GM18873 (cell line): ENCODE measurements at regions not wholly inside any gene's neighbourhood (a gene's known extent, or its start where the extent isn't known, plus 50 kb on each side); places are given as distances from the start of the nearest gene placed in this dataset.

ENCODE experiments used
- ATAC-seq: cut with Tn5 transposase; IDR thresholded peaks from one replicate; pipeline ENCODE4 v1.9.1; 2021; ENCODE audit warnings: mild to moderate bottlenecking, moderate library complexity, moderate number of reproducible peaks; ENCODE audit not compliant: unreplicated experiment, low FRiP score

DNA sequence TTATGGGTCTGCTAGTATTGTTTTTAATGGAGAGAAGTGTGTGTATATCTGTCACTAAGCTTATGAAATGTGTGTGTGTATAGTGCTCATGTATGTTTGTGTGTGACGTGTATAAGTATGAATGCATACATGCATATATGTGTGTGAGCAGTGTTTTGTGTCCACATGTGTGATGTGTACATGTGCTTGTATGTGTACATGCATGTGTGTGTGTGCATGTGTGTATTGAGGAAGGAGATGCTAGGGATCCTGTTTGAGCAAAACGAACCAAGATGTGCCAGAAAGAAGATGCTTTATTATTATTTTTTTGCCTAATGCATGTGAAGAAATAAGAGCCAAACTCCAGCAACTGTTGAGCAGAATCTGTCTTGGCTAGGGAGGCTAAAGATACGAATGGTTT lies 301.3 kb upstream of the SKOR2 start:
- ATAC-seq = no peak

DNA sequence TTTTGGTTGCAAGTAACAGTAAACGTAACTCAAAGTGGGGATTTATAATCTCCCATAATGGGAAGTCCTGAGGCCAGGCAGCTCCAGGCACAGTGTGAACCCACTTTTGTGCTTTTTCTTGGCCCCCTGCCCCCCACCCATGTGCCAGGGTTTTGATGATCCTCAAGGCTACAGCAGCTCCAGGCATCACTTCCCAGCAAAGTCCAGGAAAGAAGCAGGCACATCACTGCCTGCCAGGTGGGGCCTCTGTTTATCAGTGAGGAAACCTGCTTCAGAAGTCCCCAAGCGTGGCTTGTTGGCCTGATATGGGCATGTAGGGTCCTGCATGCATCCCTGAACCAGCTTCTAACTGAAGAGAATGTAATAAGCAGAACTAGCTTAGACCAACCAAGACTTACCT lies 299.2 kb upstream of the SKOR2 start:
- no peak for ATAC-seq

DNA sequence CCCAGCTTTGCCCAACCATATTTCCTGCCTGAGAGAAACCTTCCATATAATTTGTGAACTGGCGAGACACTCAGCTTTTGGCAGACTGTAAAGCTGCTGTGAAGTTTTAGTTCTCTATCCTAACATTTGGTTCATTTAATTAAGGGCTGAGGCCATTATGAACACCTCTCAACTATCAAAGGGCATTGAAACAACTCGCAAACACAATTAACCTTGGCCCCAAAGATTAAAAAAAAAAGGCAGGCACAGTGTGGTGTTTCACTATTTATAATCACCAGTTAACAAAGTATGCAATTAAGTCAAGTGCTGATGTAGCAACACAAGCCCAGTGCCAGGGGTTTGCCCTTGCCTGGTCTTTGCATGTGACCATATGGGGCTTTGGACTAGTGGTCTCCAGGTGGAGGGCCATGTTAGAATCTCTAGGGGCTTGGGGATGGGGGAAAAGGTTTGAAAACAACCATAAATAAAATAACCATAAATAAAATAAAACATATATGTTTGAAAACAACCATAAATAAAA lies 297.6 kb upstream of the SKOR2 start:
- no peak for ATAC-seq

DNA sequence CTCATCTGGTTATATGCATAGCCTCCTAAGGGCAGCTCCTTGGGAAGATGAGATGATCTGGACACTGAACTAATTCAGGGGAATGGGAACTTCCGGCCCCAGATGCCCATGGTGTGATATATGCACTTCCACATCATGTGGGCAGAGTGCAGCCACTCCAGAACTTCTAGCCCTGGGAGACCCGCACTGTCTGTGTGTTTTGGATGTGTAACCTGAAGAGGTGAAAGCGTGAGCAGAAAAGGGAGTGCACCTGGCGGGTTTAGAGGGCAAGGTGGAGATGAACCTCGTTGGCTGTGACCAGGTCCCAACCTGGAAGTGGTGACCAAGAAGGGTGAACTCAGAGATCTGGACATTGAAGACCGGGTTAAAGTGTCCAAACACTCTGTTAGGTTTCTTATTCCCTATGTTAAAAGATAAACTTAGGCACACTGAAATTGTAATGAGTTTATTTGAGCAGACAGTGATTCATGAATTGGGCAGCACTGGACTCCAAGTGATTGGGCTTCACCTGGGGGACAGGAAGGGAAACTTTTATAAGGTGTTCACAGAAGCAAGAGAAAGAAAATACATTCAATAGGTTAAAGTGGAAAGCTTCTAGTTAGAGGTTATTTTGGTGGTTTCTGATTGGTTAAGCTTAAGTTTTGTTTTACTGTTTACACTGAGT lies 296.2 kb upstream of the SKOR2 start:
- ATAC-seq = no peak

DNA sequence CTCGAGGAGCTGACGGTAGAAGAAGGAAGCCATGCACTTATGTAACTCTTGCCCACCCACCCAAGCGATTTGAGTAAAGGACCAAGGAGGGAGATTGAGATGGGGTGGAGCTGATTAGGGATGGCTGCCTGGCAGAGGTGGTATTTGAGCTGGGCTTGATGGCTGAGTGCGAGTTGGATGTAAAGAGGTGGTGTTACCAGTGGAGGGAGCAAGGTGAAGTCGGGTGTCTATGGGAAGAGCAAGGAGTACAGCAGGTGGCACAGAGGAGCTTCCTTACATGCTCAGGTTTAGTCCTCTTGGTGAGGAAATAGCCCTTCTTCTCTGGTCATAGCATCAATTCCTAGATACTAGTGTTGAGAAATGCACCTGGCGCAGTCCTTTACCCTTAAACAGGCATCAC lies 294.2 kb upstream of the SKOR2 start:
- ATAC-seq = no peak

DNA sequence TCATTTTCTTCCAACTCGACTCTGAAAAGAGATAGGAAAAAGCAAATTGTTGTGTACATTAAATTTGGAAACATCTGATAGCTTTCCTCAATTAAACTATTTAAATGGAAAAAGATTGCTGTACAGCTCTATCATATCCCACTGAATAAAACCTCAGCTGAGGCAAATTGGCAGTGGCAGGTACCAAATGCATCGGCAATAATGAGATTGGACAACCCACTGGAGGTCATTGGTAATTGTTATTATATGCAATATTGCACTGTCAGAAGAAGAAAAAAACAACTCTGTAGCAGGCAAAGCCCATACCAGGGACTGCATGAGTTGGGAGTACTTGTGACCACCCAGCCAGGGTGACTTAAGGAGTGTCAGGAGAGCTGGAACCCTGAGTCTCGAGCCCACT lies 291.6 kb upstream of the SKOR2 start:
- ATAC-seq = no peak

DNA sequence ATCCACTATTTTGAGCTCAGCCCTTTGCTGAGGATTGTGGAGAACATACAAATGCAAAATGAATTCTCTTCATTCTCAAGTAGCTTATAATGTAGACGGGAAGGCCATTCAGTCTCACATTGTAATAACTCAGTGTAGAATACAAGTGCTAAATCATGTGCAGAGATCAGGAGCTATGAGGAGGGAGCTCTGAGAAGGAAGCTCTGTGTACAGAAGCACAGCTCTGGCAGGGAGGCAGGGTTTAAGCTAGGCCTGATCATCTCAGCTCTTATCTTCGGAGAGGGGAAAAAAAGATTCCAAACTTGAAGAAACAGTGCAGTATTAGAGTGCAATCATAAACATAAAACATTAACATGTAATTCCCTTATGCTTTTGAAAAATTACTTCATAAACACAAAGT lies 291.1 kb upstream of the SKOR2 start:
- ATAC-seq = no peak

DNA sequence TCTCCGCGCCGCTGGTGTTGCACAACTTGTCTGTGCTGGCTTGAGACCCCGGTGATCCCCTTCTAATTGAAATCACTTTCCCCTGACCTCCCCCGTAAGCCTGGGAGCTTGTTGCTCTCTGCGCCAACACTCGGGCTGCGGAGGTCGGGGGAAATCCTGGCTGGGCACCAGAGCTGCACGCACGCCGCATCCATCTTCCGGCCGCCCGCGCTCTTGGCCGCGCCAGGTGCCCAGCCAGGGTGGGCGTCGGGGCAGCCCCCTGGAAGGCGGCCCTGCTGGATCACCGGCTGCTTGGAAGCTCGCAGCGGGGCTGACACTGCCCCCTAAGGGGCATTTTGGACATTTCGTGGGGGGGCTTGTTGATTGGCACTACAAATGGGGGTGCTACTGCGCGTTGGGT lies 280.3 kb upstream of the SKOR2 start:
- no peak for ATAC-seq

DNA sequence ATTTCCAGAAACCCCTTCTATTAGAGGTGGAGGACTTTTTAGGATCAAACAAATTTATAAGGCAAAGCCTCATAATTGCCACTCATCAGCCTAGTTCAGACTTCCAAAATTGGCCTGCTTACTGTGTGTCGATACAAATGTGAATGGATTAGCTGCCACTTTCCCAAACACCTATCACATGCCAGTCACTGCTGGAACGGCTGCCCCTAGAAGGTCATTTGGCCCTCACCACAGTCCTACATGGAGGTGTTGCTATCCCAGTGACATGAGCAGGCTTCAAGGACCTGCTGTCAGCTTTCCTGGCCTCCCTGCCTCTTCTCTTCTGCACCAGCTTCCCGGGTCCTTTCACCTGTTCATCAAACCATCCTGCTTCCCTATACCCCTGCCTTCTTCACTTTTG lies 279.2 kb upstream of the SKOR2 start:
- ATAC-seq = no peak

DNA sequence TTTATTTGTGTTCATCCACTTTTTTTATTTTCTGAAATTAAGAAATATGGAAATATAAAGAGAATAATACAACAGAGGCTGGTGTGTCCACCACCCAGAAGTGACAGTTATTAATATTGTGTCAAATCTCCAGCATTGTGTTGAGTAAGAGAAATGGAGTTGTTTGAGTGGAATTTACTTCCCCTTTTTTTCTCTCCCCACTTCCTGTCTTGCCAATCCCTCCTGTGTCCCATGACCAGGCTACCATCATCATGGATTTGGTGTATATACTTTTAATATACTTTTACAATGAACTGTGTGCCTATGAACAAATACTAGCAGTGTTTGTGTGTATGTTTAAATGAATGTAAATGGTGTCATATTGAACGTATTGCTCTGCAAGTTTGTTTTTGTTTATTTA lies 276.9 kb upstream of the SKOR2 start:
- no peak for ATAC-seq

DNA sequence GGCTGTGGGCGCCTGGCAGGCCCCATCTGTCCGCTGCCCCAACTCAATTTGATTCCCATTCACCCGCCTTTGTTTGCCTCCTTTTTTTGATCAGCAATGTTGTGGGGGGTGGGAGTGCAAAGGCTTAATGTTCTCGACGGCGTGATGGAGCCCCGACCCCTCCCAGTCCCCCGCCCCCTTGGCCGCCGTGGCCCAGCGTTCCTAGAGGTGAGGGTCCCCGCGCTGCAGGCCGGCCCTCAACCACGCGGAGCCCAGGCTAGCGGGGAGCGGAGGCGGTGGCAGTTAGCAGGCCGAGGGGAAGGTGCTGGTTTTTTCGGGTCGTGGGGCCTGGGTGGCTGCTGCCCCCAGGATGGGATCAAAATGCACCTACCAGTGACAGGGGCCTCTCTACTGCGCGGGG lies 274.7 kb upstream of the SKOR2 start:
- ATAC-seq = no peak

DNA sequence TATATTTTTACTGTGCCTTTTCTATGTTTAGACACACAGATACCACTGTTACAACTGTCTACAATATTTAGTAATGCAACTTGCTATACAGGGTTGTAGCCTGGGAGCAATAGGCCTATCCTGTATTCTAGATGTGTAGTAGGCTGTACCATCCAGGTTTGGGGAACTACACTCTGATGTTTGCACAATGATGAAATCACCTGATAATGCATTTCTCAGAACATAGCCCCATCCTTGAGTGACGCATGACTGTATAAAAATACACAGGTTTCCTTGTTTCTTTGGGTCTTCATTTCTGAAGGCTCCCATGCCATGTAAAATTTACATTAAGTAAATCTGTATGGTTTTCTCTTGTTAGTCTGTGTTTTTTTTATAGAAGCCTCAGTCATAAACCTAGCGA lies 270.9 kb upstream of the SKOR2 start:
- no peak for ATAC-seq

DNA sequence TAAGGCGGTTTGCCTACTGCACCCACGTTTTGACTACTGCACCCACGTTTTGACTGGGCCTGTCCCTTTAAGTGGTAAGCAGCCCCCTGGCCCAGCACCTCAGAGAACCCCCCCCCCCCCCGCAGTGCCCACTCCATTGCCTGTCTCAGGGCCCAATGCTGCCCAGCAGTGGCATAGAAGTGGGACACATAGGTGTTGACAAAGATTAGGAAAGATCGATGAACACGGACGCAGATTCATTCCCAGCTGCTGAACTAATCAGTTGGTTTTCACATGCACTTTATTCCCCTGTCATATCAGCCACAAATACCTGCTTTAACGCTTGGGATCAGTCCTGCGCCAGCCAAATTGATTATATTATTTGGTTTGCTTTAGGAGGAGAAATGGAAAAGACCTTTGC lies 268.8 kb upstream of the SKOR2 start:
- ATAC-seq = no peak

DNA sequence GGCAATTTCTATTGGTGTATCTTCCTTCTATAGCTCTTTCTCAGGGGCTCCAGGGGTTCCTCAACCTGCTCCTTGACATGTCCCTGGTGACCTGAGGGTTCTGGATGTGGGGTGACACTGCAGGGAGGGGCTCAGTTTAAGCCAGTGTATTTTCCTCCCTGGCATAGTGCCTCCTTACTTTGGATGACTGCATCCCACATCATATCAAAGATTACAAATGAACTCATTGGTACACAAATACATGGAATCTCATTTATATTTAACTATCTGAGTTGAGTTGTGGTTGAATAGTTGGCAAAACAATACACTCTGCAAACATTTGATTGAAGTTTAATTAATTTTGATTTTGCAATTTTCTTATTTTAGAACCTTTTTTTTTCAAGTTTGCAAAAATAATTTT lies 268.2 kb upstream of the SKOR2 start:
- ATAC-seq = no peak

DNA sequence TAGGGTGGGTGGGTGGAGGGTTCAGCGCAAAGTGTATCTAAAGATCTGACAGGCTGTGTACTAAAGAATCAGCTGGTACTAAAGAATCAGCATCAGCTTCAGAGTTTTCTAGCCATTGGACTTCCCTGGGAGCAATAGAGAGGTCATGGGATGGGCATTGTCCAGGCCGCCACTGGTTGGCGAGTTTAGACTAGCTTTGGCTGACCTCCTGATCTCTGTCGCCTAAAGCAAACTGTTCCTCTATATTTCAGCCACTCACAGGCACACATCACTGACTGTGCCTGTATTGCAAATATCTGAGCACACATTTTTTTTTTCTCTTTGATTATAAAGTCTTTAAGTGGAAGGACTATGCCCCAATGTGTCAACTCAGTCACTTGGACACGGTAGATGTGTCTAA lies 267.8 kb upstream of the SKOR2 start:
- no peak for ATAC-seq

DNA sequence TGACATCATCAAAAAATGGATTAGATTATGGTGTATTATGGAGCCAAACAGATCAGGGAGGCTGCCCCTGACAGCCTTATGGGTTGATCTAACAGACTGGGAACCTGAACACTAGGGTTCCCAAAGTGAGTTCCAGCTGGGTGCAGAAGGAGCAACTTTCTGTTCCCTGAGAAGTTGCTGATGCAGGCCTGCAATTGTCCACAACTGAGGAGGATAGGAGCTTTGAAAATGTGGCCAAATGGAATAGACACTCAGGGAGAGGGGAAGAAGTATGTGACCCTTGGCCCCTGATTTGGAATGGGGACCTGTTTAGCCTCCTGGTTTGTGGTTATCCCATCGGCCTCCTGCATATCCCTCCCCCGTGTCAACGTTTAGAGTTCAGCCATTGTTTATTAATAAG lies 262.2 kb upstream of the SKOR2 start:
- ATAC-seq = no peak

DNA sequence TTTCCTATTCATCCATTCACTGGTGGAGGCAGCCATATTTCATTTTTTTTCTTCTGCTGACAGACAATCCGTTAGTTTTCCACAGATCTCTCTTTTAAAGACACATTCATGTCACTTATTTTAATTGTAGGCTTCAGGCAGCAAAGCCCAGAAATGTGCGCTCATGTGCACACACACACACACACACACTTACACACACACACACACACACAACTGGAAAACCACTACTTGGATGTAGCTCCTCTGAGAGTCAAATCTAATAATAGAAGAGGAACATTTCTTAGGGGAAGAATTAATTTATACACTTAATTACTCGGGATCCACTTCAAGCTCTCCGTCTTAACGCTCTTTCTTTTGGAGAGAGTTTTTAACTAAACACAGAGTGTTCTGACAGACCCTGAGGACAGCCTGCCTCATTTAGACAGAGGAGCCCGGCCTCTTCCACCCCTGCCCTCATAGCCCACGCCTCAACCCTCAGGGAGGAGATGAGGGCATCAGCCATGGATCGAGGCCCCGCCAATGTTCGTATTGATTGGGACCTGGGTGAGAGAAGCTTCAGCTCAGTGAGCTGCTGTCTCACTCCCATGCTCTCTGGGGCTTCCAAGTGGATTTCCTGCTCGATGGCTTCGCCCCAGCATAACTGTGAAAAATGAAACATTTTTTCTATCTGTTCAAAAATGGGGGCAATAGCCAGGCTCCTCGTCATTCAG lies 261.4 kb upstream of the SKOR2 start:
- ATAC-seq = no peak

DNA sequence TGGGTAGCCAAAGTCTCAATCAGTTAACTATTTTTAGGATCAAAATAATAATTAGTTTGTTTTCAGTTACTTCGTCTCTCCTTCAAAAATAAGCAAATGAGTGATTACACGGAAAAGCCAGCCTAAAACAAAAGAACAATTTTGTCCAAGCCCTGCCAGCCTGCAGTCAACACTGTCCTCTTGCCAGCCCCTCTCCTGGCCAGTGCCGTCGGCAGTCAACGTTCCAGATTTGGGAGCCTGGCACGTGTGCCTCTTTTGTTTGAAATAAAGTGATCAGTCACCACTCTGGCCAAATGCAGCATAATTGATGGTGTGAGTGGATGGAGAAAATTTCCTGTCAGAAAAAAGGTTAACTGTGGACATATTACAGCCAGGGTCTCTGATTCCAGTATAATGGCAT lies 260.6 kb upstream of the SKOR2 start:
- no peak for ATAC-seq

DNA sequence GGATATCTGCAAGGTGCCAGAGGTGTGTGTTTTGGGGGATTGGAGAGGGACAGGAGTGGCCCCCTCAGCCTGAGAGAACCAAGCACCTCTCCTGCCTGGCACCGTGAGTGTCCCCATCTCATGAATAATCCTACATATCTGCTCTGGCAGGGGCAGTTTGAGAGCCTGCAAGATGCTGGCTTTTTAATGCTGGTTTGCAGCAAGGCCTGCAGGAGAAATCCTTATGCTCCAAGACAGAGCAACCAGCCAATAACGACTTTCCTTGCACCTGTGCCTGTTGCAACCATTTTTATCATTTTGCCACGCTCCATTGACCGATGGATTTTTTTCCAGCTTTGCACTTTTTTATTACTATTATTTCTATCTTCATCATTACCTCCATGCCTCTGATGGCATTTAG lies 259.4 kb upstream of the SKOR2 start:
- no peak for ATAC-seq

DNA sequence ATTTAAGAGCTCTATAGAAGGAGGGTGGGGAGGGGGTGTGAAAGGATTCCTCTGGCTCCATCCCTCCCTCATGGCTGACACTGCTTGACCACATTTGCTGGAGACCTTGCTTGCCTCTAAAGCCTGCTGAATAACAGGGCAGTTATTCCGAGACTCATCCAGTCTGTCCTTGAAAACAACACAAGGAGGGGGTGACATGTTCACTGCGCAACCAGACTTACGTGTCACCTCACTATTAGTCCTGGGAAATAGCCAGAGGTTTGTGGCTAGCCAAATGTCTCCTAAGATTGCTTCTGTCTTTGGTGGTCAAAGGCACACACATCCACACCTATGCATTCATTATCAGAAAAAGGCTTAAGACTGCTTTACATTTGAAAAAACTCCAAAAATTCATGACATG lies 256.2 kb upstream of the SKOR2 start:
- no peak for ATAC-seq

DNA sequence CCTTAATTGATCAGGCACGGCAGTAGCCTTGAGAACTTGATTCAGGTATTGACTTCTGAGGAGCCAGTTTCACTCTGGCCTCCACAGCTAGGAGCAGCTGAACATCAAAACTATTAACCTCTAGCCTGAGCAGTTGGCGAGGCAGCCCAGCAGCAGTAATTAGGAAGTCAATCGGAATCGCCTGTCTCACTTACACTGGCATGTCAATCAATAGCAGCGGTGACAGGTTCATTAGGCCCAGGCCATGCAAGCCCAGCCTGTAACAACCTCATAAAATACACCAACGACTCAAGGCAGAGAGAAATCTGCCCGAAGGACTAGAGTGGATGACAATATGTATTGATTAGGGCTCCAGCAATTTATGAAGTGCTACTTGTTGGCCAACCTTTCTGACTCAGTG lies 255.4 kb upstream of the SKOR2 start:
- ATAC-seq = no peak

DNA sequence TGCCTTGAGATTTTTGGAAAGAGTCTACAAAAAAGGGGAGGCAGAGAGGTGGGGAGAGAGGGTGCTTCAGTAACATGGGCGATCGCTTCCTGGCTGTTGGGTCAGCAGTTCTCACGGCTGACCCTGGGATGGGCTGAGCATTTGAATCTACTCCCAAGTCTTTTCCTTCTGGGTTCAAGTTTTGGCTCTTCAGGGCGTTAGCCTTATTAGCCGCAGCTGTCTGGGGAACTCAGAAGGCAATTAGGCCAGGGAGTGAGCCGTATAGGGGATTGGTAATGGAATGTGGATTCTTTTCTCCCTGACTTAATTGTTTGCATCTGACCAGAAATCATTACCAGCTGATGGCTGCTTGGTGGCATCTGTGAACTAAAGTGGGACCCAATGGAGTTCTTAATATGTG lies 250.5 kb upstream of the SKOR2 start:
- ATAC-seq = no peak
